ENCODE measurements at regions not wholly inside any gene's neighbourhood (a gene's known extent, or its start where the extent isn't known, plus 50 kb on each side); places are given as distances from the start of the nearest gene placed in this dataset.

DNA sequence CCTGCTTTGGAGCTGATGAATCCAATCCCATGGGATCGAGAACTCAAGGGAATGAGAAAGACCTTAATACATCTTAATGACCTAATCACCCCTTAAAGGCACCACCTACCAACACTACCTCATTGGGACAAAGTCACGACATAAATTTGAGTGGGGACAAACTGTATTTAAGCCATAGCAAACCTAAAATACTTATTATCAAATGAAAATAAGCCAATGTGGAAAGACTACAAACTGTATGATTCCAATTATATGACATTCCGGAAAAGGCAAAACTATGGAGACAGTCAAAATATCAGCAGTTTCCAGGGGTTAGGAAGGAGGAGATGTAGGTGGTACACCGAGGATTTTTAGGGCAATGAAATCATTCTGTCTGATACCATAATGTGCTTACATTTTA, 53.3 kb upstream of the NCOA3 start:
- TF ChIP-seq, protein P1, sequence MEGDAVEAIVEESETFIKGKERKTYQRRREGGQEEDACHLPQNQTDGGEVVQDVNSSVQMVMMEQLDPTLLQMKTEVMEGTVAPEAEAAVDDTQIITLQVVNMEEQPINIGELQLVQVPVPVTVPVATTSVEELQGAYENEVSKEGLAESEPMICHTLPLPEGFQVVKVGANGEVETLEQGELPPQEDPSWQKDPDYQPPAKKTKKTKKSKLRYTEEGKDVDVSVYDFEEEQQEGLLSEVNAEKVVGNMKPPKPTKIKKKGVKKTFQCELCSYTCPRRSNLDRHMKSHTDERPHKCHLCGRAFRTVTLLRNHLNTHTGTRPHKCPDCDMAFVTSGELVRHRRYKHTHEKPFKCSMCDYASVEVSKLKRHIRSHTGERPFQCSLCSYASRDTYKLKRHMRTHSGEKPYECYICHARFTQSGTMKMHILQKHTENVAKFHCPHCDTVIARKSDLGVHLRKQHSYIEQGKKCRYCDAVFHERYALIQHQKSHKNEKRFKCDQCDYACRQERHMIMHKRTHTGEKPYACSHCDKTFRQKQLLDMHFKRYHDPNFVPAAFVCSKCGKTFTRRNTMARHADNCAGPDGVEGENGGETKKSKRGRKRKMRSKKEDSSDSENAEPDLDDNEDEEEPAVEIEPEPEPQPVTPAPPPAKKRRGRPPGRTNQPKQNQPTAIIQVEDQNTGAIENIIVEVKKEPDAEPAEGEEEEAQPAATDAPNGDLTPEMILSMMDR (conservative IDR thresholded peaks at IDR 0.05; ENCODE audit: low read depth in 2 of 2) = no peak
- no peak for TF ChIP-seq STAT1 (IDR thresholded peaks at IDR 0.05; ENCODE audit: unreplicated experiment)
